MCF 10A (cell line): ENCODE measurements at regions not wholly inside any gene's neighbourhood (a gene's known extent, or its start where the extent isn't known, plus 50 kb on each side); places are given as distances from the start of the nearest gene placed in this dataset.

Source experiments
- BruUV-seq: library from RNA; stranded (reverse); fragments of 400-500 nt; replicated peaks from 2 replicates; lab custom pipeline; 2021; lab: Mats Ljungman, UMichigan
- CTCF ChIA-PET: fragments of 300-600 bp; sonication (Branson Sonifier 250); formaldehyde crosslinking; extraction: SDS; loops from one replicate; lab custom pipeline; 2021; ENCODE audit warnings: antibody characterized with exemption, inconsistent platforms; lab: Yijun Ruan, JAX
- POLR2A ChIA-PET: fragments of 300-600, 350-650 bp; sonication (Branson Sonifier 250); formaldehyde crosslinking; extraction: SDS; loops from one replicate; lab custom pipeline; 2020; ENCODE audit warnings: antibody characterized with exemption, inconsistent platforms; lab: Yijun Ruan, JAX
- DNase-seq: peaks from one replicate; pipeline ENCODE4 v3.0.0-alpha.2; 2018; ENCODE audit not compliant: unreplicated experiment
- H3K27ac Mint-ChIP-seq: one replicate; pipeline ENCODE4 v1.8.0; 2022; ENCODE audit warnings: mild to moderate bottlenecking, low read depth, mixed read lengths; ENCODE audit not compliant: unreplicated experiment
- H3K27me3 Mint-ChIP-seq: one replicate; pipeline ENCODE4 v1.8.0; 2022; ENCODE audit warnings: mixed read lengths; ENCODE audit not compliant: insufficient read depth, unreplicated experiment
- H3K36me3 Mint-ChIP-seq: one replicate; pipeline ENCODE4 v1.8.0; 2022; ENCODE audit warnings: mild to moderate bottlenecking, moderate library complexity, mixed read lengths; ENCODE audit not compliant: insufficient read depth, unreplicated experiment
- H3K4me1 Mint-ChIP-seq: one replicate; pipeline ENCODE4 v1.8.0; 2022; ENCODE audit warnings: mixed read lengths; ENCODE audit not compliant: insufficient read depth, unreplicated experiment
- H3K4me3 Mint-ChIP-seq: one replicate; pipeline ENCODE4 v1.8.0; 2022; ENCODE audit warnings: mild to moderate bottlenecking, moderate library complexity, mixed read lengths; ENCODE audit not compliant: unreplicated experiment
- H3K9me3 Mint-ChIP-seq: one replicate; pipeline ENCODE4 v1.8.0; 2022; ENCODE audit warnings: mixed read lengths; ENCODE audit not compliant: unreplicated experiment
- CTCF ChIP-seq: fragments of 200-600 bp; IDR thresholded peaks from one replicate; pipeline ENCODE4 v1.8.0; 2022; ENCODE audit warnings: antibody characterized with exemption, mild to moderate bottlenecking; ENCODE audit not compliant: unreplicated experiment
- intact Hi-C: fragments of 100-400 bp; cut with micrococcal nuclease; formaldehyde crosslinking; loops from 2 replicates; pipeline ENCODE4 v1.14.1; 2022

DNA sequence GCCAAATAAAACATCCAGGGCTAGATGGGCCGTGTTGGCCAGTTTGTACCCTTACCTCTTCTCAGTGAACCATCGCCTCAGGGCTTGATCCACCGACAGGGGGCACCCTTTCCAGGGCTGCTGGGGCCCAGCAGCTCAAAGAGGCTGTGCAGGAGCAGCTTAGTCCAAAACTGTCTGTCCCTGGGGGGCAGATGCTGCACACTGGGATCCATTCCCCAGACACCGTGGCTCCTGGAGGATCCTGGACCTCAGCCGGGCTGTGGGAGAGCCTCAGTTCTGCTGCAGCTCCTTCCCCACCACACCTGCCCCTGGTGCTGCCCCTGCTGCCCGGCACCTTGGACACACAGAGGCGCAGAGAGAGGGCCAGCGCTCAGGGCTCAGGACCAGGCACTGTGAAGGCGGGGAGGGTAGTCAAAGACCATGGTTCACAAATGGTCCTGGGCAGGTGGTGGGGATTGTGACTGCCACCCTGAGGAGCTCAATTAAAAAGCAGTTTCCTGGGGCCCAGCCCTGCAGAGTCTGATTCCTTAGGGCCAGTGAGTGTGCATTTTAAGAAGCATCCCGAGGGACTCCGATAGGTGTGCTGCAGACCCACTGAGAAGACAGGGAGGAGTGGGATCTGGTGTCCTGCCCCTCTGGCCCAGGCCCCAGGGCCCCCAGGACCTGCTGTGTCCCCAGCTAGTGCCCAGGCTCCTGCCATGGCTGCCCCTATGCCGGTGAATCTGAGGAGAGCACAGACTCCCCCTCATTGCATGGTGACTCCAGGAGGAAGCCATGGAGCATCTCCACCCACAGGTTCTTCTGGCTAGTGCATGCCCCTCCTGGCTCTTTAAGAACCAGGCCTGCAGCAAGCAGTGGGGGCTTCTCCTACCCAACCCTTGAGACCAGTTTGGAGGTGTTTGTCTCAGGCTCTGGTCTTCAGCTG, 86.5 kb upstream of the PRR20G start:
- intact Hi-C loops = no loop called here
- Mint-ChIP-seq H3K9me3 (no peaks in the 10 kb centered on the region), H3K27me3 (peaks cover 29% of the 10 kb centered on the region), H3K4me3 (no peak overlapping the region), H3K27ac (no peak overlapping the region), H3K4me1 (no peaks in the 10 kb centered on the region), H3K36me3 (no peaks in the 10 kb centered on the region)
- CTCF ChIA-PET = interaction anchor here (0.6 to 1.0 kb wide), 6 partner anchors 12 to 664 kb away, joined by 3 to 4 read pairs (median 3); no protein-coding TSS in a partner anchor
- POLR2A ChIA-PET = no interaction called here
- peak; percentile 39 for TF ChIP-seq CTCF
- no TSS peak for BruUV-seq
- peak; percentile 30 for DNase-seq

- CTCF ChIA-PET = interaction anchor here (0.5 to 1.0 kb wide), 5 partner anchors 11 to 283 kb away, joined by 3 read pairs; no protein-coding TSS in a partner anchor
- intact Hi-C loops = no loop called here
- Mint-ChIP-seq H3K4me3 (no peak overlapping the region), H3K36me3 (no peaks in the 10 kb centered on the region), H3K4me1 (no peaks in the 10 kb centered on the region), H3K9me3 (no peaks in the 10 kb centered on the region), H3K27ac (no peak overlapping the region), H3K27me3 (peaks cover 29% of the 10 kb centered on the region)
- POLR2A ChIA-PET = no interaction called here
- no TSS peak for BruUV-seq
- no peak for DNase-seq
- no peak for TF ChIP-seq CTCF
Observed at GRCh38 chr3:127373441-127374085, 85.7 kb upstream of the PRR20G start.

DNA sequence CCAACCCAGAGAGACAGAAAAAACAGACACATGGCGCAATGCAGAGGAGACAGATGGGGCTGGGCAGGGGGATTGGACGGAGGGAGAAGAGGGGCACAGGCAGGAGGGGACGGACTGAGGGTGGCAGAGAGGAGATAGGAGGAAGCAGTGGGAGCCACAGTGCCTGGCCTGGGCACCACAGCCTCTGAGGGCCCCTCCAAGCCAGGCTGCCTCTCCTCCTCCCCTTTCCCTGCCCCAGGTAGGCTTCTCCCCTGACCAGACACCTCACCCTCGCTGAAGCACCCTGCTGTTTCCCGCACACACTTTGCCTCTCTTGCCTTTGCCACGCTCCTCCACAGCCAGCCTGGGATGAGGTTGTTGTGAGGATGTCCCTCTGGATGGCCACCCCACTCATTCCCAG, 84.0 kb upstream of the PRR20G start:
- H3K4me1 Mint-ChIP-seq = no peaks in the 10 kb centered on the region
- BruUV-seq = no TSS peak
- intact Hi-C loops = no loop called here
- no peak overlapping the region for H3K4me3 Mint-ChIP-seq
- no peak for TF ChIP-seq CTCF
- H3K27ac Mint-ChIP-seq = no peak overlapping the region
- H3K27me3 Mint-ChIP-seq = peaks cover 29% of the 10 kb centered on the region
- DNase-seq = no peak
- H3K9me3 Mint-ChIP-seq = no peaks in the 10 kb centered on the region
- no peaks in the 10 kb centered on the region for H3K36me3 Mint-ChIP-seq
- ChIA-PET POLR2A (no interaction called here), CTCF (no interaction called here)

DNA sequence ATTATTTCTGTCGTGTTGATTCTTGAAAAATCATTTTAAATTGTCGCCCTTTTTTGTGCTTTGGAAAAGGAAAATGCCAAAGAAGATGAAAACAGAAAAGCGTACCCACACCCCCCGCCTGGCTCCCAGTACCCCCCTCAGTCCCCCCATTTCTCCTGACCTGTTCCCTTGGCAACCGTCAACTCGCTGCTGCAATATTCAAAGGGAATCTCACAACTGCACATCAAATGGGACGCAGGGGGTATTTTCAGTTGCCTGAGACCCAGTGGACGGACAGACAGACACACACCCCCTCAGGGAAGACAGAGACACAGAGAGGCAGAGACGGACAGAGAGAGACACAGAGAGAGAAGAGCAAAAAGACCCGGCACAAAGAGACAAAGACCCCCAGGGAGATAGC, 83.5 kb upstream of the PRR20G start:
- Mint-ChIP-seq H3K36me3 (no peaks in the 10 kb centered on the region), H3K4me3 (no peak overlapping the region), H3K4me1 (no peaks in the 10 kb centered on the region), H3K27ac (no peak overlapping the region), H3K27me3 (peaks cover 29% of the 10 kb centered on the region), H3K9me3 (no peaks in the 10 kb centered on the region)
- no TSS peak for BruUV-seq
- CTCF ChIA-PET = interaction anchor here (0.6 kb wide), 1 partner anchor 166 kb away, joined by 3 read pairs; no protein-coding TSS in a partner anchor
- POLR2A ChIA-PET = no interaction called here
- no peak for TF ChIP-seq CTCF
- no peak for DNase-seq
- intact Hi-C loops = no loop called here
